Body of pancreas (tissue), 4 donors: ENCODE measurements at regions not wholly inside any gene's neighbourhood (a gene's known extent, or its start where the extent isn't known, plus 50 kb on each side); places are given as distances from the start of the nearest gene placed in this dataset.

Source experiments
- POLR2A ChIP-seq, 3 donors: fragments of 450-650 bp; IDR thresholded peaks; one replicate each; pipeline ENCODE4 v1.6.1; 2016; ENCODE audit warnings: antibody characterized with exemption in 3 of 3, mild to moderate bottlenecking in 2 of 3
- TF ChIP-seq, protein P1 (sequence below), 7 experiments: fragments of 450-650 bp in 4 of 7; fragments of 200-600 bp in 3 of 7; sonication (generic) in 3 of 7; IDR thresholded peaks; one replicate each; pipeline ENCODE4 v1.5.1; 2016 to 2019; ENCODE audit warnings: antibody characterized with exemption in 7 of 7

DNA sequence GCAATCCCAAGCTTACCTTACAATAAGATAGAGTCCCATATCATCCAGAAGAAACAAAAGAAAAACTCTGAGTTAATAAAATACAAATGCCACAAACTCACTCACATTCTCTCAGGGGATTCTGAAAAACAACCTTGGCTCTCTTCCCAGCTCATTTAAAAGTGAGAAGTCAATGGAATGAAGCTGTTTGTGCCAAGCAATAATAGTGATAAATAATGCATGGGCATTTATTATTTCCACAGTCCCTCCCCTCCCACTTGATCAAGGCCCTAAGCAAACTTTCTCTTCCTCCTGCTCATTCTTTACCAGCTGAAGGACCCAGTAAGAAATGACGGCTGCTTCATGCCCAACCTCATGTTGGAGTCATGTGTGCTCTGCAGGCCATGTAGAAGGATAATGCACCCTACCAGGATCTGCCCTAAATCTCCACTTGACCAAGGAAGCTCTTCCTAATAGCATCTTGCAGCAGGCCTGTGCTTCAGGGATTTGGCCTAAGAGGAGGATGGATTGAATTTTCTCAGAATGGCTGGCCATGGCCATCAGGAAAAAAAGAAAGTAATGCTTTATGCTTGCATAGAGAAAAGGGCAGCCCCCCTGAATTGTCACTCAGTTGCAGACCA, 451.3 kb downstream of the GPAM start:
- no peak for TF ChIP-seq POLR2A (IDR thresholded peaks at IDR 0.05)
- TF ChIP-seq, protein P1, sequence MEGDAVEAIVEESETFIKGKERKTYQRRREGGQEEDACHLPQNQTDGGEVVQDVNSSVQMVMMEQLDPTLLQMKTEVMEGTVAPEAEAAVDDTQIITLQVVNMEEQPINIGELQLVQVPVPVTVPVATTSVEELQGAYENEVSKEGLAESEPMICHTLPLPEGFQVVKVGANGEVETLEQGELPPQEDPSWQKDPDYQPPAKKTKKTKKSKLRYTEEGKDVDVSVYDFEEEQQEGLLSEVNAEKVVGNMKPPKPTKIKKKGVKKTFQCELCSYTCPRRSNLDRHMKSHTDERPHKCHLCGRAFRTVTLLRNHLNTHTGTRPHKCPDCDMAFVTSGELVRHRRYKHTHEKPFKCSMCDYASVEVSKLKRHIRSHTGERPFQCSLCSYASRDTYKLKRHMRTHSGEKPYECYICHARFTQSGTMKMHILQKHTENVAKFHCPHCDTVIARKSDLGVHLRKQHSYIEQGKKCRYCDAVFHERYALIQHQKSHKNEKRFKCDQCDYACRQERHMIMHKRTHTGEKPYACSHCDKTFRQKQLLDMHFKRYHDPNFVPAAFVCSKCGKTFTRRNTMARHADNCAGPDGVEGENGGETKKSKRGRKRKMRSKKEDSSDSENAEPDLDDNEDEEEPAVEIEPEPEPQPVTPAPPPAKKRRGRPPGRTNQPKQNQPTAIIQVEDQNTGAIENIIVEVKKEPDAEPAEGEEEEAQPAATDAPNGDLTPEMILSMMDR (IDR thresholded peaks at IDR 0.05): no peak
